ENCODE measurements at regions not wholly inside any gene's neighbourhood (a gene's known extent, or its start where the extent isn't known, plus 50 kb on each side); places are given as distances from the start of the nearest gene placed in this dataset.

DNA sequence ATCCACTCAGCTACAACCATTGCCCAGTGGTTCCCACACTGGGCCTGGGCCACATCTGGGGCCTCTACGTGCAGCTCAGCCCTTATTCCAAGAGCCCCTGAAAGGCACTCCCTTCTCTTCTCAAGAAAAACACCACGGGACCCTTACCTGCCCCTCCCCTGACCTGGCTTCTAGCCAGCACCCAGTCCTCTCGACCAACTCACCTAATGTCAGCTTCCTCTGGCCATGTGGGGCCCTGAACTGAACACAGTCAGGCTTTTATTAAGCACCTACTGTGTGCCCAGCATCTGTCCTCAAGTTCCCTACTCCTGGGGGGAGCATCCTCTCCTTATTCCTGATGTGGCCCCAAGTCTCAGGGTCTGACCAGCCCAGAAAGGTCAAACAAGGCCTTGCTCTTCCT lies 208.4 kb downstream of the MATN1 start:
- TF ChIP-seq, protein P1, sequence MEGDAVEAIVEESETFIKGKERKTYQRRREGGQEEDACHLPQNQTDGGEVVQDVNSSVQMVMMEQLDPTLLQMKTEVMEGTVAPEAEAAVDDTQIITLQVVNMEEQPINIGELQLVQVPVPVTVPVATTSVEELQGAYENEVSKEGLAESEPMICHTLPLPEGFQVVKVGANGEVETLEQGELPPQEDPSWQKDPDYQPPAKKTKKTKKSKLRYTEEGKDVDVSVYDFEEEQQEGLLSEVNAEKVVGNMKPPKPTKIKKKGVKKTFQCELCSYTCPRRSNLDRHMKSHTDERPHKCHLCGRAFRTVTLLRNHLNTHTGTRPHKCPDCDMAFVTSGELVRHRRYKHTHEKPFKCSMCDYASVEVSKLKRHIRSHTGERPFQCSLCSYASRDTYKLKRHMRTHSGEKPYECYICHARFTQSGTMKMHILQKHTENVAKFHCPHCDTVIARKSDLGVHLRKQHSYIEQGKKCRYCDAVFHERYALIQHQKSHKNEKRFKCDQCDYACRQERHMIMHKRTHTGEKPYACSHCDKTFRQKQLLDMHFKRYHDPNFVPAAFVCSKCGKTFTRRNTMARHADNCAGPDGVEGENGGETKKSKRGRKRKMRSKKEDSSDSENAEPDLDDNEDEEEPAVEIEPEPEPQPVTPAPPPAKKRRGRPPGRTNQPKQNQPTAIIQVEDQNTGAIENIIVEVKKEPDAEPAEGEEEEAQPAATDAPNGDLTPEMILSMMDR (IDR thresholded peaks at IDR 0.05), result no peak
- TF ChIP-seq EZH2 (IDR thresholded peaks at IDR 0.05), result no peak
- no peak for TF ChIP-seq EZH2phosphoT487 (IDR thresholded peaks at IDR 0.05)

All from neural progenitor cell (in vitro differentiated cells).